ENCODE measurements at regions not wholly inside any gene's neighbourhood (a gene's known extent, or its start where the extent isn't known, plus 50 kb on each side); places are given as distances from the start of the nearest gene placed in this dataset.

DNA sequence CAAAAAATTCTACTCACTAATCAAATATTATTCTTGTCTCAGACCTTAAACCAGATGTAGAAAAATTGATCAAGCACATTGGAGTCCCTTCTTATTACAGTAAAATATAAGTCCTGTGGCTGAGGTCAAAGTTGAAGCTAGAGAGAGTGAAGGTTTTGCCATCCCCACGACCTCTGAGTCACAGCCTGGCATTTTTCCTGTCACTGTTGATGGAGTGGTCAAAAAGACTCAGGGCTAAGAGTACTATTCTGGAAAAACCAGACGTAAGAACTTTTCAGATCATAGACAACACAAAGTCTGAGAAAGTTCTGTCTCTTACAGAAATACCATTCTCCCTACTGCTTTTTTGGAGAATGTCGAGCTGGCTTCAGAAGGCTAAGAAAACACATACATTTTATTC is 323.7 kb upstream of the ANKRD30A start:
- TF ChIP-seq CTCF (IDR thresholded peaks at IDR 0.05; ENCODE audit: low read length), result no peak
- no peak for TF ChIP-seq EZH2 (optimal IDR thresholded peaks at IDR 0.05; ENCODE audit: low read depth, low read length)
- no peak for TF ChIP-seq EZH2phosphoT487 (IDR thresholded peaks at IDR 0.05; ENCODE audit: low read length)

Measured in MM.1S (cell line).